Mammary epithelial cell (primary cell): ENCODE measurements at regions not wholly inside any gene's neighbourhood (a gene's known extent, or its start where the extent isn't known, plus 50 kb on each side); places are given as distances from the start of the nearest gene placed in this dataset.

Experiments used
- CTCF ChIP-seq, 2 donors: IDR thresholded peaks in 1 of 2; conservative IDR thresholded peaks in 1 of 2; 2 replicates each; pipeline ENCODE4 v1.5.1; 2011 to 2012; ENCODE audit warnings: inconsistent platforms in 2 of 2, low read length in 2 of 2, mild to moderate bottlenecking in 2 of 2, control low read depth in 1 of 2, low read depth in 1 of 2; ENCODE audit not compliant: insufficient read depth in 1 of 2; ENCODE audit errors: extremely low read depth in 1 of 2
- EZH2 ChIP-seq: IDR thresholded peaks from 2 replicates; pipeline ENCODE4 v1.6.1; 2012; ENCODE audit warnings: low read length, inconsistent platforms, borderline replicate concordance

- no peak for TF ChIP-seq CTCF (conservative IDR thresholded peaks at IDR 0.05 in 1 of 2, IDR thresholded peaks at IDR 0.05 in 1 of 2; ENCODE audit: extremely low read depth in 1 of 2, insufficient read depth in 1 of 2, low read depth in 1 of 2, low read length in 2 of 2)
- TF ChIP-seq EZH2, result no peak
Measured at GRCh38 chr3:181568693-181569092, 143.0 kb upstream of the SOX2 start.
